GM12873 (cell line): ENCODE measurements at regions not wholly inside any gene's neighbourhood (a gene's known extent, or its start where the extent isn't known, plus 50 kb on each side); places are given as distances from the start of the nearest gene placed in this dataset.

Experiments used
- CTCF ChIP-seq: IDR thresholded peaks from 2 replicates; pipeline ENCODE4 v1.5.1; 2012; ENCODE audit warnings: low read depth, mild to moderate bottlenecking, moderate library complexity, low read length, control low read depth; ENCODE audit not compliant: insufficient read depth; ENCODE audit errors: missing control alignments

- TF ChIP-seq CTCF, result no peak
Measured at GRCh38 chr3:178340506-178340905, 195.7 kb upstream of the KCNMB2 start.

- TF ChIP-seq CTCF, result no peak
Measured at GRCh38 chr3:178341636-178342035, 194.6 kb upstream of the KCNMB2 start.

- no peak for TF ChIP-seq CTCF
Measured at GRCh38 chr3:178342111-178342510, 194.1 kb upstream of the KCNMB2 start.

GRCh38 chr3:178343433-178344038, 192.7 kb upstream of the KCNMB2 start:
- no peak for TF ChIP-seq CTCF

- TF ChIP-seq CTCF, result no peak
Measured at GRCh38 chr3:178345944-178346343, 190.3 kb upstream of the KCNMB2 start.

GRCh38 chr3:178350763-178351162, 185.5 kb upstream of the KCNMB2 start:
- no peak for TF ChIP-seq CTCF

- TF ChIP-seq CTCF, result no peak
Measured at GRCh38 chr3:178352326-178353005, 183.8 kb upstream of the KCNMB2 start.
